KOPT-K1 (cell line): ENCODE measurements at regions not wholly inside any gene's neighbourhood (a gene's known extent, or its start where the extent isn't known, plus 50 kb on each side); places are given as distances from the start of the nearest gene placed in this dataset.

Experiments
- H3K27ac ChIP-seq: fragments of 200-600 bp; sonication (generic); 2 replicates; pipeline ENCODE4 v1.5.1; 2016; ENCODE audit warnings: antibody characterized with exemption, mild to moderate bottlenecking, low read depth, low read length; ENCODE audit not compliant: poor library complexity, severe bottlenecking
- H3K36me3 ChIP-seq: fragments of 200-600 bp; sonication (generic); 2 replicates; pipeline ENCODE4 v1.5.1; 2017; ENCODE audit warnings: antibody characterized with exemption, mild to moderate bottlenecking, low read length, moderate library complexity; ENCODE audit not compliant: insufficient read depth
- H3K9me3 ChIP-seq: fragments of 200-600 bp; sonication (generic); 2 replicates; pipeline ENCODE4 v1.5.1; 2017; ENCODE audit warnings: antibody characterized with exemption, low read length, mild to moderate bottlenecking; ENCODE audit not compliant: insufficient read depth, poor library complexity, severe bottlenecking

DNA sequence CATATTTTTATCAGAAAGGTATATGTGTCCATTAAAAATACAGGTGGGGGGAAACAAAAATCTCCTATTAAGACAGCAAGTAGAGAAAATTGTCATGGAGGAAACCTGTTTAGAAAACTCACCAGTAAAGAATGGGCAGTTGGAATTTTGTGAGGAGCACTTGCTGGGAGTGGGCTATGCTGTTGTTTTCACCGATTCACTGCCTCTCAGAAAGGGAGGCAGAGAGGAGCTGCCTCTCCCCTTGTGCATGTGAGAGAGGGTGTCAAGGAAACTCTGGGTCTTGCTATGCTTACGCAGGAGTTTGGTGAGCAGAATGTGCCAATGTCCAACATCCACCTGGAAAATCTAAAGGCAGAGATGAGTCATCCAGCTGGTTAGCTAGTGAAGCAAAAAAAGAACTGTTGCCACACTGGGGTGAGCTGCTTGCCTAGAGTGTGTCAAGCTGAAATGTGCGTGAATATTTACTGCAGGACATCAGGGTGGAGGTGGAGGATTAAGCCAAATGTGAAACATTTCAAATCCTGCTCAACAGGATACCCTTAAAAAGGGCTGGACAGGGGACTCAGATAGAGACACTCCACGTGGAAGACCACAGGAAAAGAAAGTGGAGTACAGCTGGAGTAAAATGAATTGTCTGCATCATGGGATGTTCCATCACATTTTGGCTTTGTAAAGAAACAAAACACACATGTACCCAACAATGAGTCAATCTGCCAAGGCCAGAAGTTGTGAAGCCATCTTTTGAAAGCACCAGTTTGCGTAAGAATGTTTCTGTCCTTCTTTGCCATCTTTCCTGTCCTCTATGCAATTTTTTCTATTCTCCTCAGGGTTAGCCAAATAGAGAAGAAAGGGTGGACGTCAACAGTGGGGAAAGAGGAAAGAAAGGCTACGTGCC lies 449.7 kb upstream of the MPDZ start:
- Histone ChIP-seq H3K36me3 (no peaks in the 10 kb centered on the region), H3K27ac (no peak overlapping the region), H3K9me3 (no peaks in the 10 kb centered on the region)

DNA sequence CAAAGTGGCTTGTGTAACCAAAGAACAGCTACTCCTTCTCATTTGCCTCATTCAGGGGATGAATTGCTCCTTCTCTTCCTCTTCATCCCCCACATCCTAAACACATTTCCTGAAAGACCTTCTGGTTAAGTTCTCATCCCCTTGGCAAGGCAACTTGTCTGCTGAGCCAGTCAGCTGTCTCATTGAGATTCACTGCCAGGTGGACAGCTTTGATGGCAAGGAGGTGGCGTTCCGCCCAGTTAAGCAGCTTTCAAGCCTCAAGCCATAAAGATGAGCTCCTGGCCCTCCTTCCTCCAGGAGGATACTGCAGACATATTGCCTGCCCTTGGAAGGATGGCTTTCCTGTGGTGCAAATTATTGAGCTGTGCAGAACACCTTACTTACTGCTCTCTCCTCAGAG lies 448.6 kb upstream of the MPDZ start:
- no peak overlapping the region for H3K27ac ChIP-seq
- no peaks in the 10 kb centered on the region for H3K36me3 ChIP-seq
- H3K9me3 ChIP-seq, result no peaks in the 10 kb centered on the region

DNA sequence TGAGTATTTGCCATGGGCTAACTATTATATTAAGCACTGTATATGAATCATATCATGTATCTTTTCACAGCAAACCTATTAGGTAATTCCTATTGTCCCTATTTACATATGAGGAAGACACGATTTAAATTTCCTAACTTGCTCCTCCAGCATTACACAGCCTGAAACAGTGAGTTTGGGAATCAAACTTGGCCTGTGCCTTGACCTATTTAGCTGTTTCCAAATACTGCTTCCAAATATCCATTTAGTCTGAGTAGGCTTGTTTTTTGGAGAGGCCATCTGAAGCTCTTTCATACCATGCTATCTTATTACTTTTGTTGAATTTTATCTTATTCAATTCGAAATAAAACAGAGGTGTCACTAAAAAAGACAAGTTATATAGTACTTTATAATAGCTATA lies 447.3 kb upstream of the MPDZ start:
- no peak overlapping the region for H3K27ac ChIP-seq

DNA sequence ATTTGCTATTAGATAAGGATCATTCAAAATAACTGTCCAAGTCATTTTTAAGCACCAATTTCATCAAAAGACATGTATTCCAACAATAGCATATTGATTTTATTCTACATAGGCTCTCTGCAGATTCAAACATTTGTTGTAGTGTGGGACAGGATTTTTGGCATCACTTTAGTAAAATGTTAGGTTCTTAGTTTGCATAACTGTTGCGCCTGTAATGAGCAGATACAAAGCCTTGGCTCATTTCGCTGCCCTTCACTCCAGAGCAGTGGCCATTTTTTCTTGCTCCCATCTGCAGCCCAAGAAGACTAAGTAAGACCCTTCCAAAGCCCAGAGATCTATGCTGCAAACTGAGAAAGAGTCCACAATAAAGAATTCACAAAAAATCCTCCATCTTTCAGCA lies 446.0 kb upstream of the MPDZ start:
- no peaks in the 10 kb centered on the region for H3K9me3 ChIP-seq

More for the DNA sequence above, 447.3 kb upstream of the MPDZ start:
- H3K9me3 ChIP-seq, result no peaks in the 10 kb centered on the region
- H3K36me3 ChIP-seq, result no peaks in the 10 kb centered on the region

DNA sequence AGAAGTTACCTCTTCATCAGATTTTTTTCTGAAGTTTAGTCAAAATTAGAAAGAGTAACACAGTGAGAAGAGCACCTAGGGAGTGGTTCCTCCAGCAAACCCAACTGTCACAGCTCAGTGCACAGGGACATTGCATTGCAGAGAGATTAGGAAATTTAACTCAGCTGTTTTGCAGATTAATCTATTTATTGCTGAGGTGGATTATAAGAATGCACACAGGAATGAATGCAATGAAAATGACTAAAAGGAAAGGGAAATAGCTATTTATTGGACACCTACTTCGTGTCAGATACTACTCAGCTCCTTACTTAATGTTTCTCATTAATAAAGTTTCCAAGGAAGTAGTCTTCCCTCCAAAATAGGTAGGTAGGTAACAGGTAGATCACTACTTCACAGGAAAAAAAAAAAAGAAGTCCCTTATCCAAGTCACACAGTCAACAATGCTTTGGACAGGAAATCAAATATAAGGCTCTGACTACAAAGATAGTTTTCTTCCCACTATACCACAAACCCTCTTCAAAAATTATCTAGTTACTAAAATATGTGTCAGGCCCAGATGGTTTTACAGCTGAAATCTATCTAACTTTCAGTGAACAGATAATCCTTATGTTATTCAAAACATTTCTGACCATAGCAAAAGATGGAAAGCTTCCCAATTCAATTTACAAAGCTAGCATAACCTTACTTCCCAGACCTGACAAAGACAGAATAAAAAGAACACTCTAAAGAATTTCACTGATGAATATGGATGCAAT lies 442.2 kb upstream of the MPDZ start:
- H3K36me3 ChIP-seq, result no peaks in the 10 kb centered on the region
- H3K27ac ChIP-seq, result no peak overlapping the region
- no peaks in the 10 kb centered on the region for H3K9me3 ChIP-seq

More for the DNA sequence above, 446.0 kb upstream of the MPDZ start:
- Histone ChIP-seq H3K27ac (no peak overlapping the region), H3K36me3 (no peaks in the 10 kb centered on the region)

DNA sequence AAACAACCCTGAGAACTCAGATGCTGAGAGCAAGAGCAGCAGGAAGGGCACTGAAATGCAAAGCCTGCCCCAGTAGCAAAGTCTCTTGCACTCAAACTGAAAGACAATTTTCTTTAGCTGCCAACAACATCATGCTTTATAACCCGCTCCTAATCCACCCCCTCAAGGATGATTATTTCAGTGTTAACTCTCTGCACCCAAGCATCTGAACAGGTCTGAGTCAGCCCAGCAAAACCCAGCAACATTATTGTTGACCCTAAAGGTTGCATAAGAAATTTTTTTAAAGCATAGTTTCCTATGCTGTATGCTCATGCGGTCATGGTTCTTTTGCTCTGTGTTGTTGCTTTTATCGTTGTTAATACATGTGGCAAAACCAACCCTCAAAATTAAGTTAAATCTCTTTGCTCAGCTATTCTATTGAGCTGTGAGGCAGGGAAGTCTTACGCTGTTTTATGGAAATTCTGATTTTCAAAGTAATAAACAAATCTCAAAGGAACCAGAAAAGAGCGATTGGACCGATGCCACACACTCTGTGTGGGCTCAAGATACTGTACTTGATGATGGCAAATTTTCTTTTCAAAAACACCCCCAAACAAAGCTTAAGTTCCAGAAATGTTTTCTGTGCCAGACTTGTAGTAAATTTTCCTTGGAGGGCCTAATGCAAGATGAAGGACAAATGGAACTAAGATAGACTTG lies 440.6 kb upstream of the MPDZ start:
- H3K9me3 ChIP-seq, result no peaks in the 10 kb centered on the region
- H3K36me3 ChIP-seq, result no peaks in the 10 kb centered on the region
- no peak overlapping the region for H3K27ac ChIP-seq

DNA sequence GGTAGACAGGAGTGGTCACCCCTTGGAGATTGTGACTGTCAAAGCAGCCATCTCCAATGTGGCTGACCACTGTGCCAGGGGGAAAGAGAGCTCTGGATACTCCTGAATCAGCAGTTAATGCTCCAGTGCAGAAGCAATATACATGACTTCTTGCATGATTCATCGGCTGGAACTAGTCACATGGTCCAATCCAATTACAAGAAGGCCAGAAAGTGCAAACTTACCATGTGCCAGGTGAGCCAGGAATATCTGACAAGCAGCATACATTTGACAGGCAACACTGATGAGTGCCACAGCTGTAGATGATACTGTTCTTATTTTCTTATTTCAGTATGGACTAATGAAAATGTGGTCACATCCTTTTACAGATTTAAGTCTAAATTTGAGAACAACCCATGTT lies 440.0 kb upstream of the MPDZ start:
- no peaks in the 10 kb centered on the region for H3K36me3 ChIP-seq
- H3K27ac ChIP-seq, result no peak overlapping the region
- no peaks in the 10 kb centered on the region for H3K9me3 ChIP-seq

DNA sequence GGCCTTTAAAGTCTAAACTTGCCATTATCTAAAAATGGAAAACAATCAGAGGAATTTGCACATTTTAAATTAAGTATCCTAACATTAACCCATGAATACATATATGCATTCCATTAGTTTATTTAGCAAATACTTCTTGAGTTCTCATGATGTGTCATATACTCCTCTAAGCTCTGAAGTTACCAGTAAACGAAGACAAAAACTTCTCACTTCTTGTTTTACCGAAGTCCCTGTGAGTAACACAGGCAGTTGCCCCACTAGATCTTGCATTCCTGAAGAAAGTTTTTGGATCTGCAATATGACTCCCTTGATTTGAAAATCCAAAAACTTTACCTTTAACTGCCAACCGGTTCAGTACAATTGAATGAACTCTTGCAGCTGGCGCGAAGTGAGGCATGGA lies 439.0 kb upstream of the MPDZ start:
- H3K27ac ChIP-seq, result no peak overlapping the region
- no peaks in the 10 kb centered on the region for H3K36me3 ChIP-seq
- H3K9me3 ChIP-seq, result no peaks in the 10 kb centered on the region

DNA sequence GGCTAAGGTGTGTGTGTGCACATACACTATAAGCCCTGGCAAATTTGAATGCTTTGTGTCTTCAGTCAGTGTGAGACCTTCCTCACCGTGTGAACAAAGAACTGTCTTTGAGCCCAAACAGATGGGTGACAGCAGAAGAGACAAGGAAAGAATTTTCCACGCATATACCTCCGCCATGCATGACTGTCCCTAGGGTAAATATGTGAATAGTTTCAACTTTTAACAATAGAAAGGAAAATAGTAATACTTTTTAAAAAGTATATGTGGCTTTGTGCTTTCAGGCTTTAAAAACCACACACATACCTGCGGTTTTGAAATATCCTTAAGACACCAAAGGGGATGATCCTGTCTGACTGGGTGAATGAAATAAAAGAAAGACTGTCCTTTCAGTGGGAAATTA lies 438.6 kb upstream of the MPDZ start:
- H3K36me3 ChIP-seq, result no peaks in the 10 kb centered on the region
- no peak overlapping the region for H3K27ac ChIP-seq
- no peaks in the 10 kb centered on the region for H3K9me3 ChIP-seq

DNA sequence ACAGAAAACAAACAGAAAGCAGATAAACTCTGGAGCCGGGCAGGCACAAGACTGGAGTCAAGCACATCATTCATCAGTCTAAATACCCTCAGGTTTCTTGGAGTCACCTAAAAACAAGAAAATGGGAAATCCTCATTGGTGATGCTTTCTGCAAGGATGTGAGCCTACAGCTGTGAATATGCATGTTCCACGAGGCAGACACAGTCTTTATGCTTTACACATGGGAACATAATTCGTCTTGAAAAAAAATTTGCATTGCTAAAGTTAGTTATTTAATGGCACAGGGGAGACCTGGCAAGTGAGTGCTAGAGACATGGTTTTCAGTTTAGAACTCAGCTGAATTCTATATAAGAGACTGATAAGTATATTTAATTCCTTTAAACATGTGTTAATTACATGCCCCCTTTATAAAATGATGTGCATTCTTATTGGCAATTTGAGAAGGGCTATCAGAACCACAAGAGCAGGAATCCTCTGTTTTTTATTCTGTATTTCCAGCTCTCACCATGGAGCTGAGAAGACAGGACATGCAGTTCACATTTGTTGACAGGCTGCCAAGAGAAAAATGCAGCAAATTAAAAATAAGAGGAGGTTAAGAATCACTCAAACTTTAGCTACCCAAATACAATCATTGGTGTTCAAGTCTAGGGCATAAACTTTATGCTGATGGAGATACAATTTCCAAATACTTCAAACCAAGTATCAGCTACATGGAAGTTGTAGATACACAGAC lies 438.0 kb upstream of the MPDZ start:
- Histone ChIP-seq H3K9me3 (no peaks in the 10 kb centered on the region), H3K36me3 (no peaks in the 10 kb centered on the region), H3K27ac (no peak overlapping the region)

DNA sequence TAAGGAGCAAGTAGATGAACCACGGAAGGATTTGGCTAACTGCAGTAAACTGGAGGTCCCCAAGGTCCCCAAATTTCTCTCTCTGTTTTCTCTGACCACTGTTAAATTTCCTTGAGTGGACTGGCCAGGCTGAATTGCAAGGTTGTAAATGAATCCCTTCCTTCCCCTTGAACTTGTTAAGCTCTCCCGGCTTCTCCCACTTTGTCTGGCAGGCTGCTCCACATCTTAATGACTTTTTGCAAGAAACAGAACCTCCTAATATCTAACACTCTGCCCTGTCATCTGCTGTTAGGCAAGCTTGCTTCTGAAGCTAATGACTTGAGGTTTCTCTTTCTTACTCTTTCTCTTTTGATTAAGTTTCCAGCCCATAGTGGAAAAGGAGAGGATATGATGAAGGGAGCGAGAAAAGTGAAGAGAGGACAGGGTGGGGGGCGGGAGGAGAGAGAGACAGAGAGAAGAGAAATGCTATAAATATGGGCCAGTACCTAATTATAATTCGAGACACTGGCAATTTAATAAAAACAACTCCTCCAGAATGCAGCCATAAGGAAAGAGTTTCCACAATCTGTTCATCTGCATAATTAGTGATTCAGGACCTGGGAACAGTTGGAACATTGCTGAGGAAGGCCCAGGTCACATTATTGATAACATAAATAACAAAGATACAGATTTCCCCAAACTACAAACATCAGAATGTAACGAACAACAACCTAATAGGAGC lies 437.3 kb upstream of the MPDZ start:
- no peaks in the 10 kb centered on the region for H3K36me3 ChIP-seq
- H3K27ac ChIP-seq, result no peak overlapping the region
- no peaks in the 10 kb centered on the region for H3K9me3 ChIP-seq

DNA sequence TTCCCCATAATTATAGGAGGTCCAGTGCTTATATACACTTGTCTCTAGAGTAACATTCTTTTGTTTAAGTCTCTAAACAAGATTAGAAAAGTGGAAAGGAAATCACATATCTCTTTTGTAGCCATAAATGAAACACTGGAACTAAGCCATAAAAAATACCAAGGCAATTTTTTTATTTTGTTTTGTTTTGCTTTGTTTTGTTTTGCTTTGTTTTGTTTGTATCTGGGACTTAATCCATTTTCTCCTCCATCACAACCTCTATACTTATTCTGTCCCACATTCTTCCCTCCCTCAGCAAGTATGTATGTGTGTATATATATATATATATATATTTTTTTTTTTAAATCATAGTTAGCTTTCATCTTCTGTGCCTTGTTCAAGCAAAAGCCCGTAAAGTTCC lies 436.6 kb upstream of the MPDZ start:
- H3K27ac ChIP-seq, result no peak overlapping the region
- H3K9me3 ChIP-seq, result no peaks in the 10 kb centered on the region
- no peaks in the 10 kb centered on the region for H3K36me3 ChIP-seq

DNA sequence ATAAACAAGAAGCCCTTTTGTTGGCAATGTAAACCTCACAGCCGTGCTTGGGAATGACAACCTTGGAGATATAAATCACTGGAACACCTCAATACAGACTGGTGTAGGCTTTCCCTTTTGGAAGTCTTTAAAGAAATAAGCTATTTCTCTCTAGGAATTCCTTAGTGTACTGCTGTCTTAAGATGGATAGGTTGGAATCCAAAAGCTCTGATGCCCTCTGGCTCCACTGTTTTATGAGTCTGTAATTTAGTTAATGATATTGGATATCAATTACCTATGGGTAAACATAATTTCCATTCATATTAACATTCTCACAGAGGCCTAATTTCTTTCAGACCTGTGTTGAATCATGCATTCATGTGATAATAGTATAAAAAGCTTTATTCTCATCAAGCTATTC lies 435.9 kb upstream of the MPDZ start:
- H3K36me3 ChIP-seq, result no peaks in the 10 kb centered on the region
- no peaks in the 10 kb centered on the region for H3K9me3 ChIP-seq
- H3K27ac ChIP-seq, result no peak overlapping the region
